Adrenal gland (tissue), 9 donors: ENCODE measurements at regions not wholly inside any gene's neighbourhood (a gene's known extent, or its start where the extent isn't known, plus 50 kb on each side); places are given as distances from the start of the nearest gene placed in this dataset.

Source experiments
- DNase-seq, 7 donors: peaks; one replicate each; pipeline ENCODE4 v3.0.0-alpha.2; 2019 to 2020
- H3K27ac ChIP-seq, 5 donors: fragments of 200-600 bp; sonication (generic) in 4 of 5; 1 replicate in 3 of 5; 2 replicates in 2 of 5; pipeline versions ENCODE4 v1.5.1 to v1.8.0; 2016 to 2020; ENCODE audit warnings: mild to moderate bottlenecking in 1 of 5
- H3K27me3 ChIP-seq: fragments of 200-600 bp; 2 replicates; pipeline ENCODE4 v1.8.0; 2021
- H3K36me3 ChIP-seq, 2 donors: fragments of 200-600 bp; replicated peaks in 1 of 2; 1 replicate in 1 of 2; 2 replicates in 1 of 2; pipeline versions ENCODE4 v1.5.1 to v1.8.0; 2018 to 2022
- H3K4me1 ChIP-seq, 2 donors: fragments of 200-600 bp; replicated peaks in 1 of 2; 1 replicate in 1 of 2; 2 replicates in 1 of 2; pipeline versions ENCODE4 v1.5.1 to v1.8.0; 2018 to 2021
- H3K4me3 ChIP-seq, 4 donors: fragments of 200-600 bp; sonication (generic) in 3 of 4; one replicate each; pipeline ENCODE4 v1.5.1; 2016 to 2018
- H3K9me3 ChIP-seq, 3 donors: fragments of 200-600 bp; sonication (generic) in 1 of 3; replicated peaks in 1 of 3; 1 replicate in 2 of 3; 2 replicates in 1 of 3; pipeline versions ENCODE4 v1.5.1 to v1.8.0; 2016 to 2021
- POLR2A ChIP-seq, 2 donors: fragments of 450-650 bp; IDR thresholded peaks; one replicate each; pipeline ENCODE4 v1.6.1; 2017; ENCODE audit warnings: antibody characterized with exemption in 2 of 2, mild to moderate bottlenecking in 2 of 2, moderate library complexity in 1 of 2
- WGBS, 4 donors: extraction: QIAGEN DNeasy Blood & Tissue Kit in 2 of 4; methylation state at CpG; one replicate each; pipeline versions ENCODE4 v1.1.5 to v1.1.7; 2013 to 2017; 5-methylcytosine and 5-hydroxymethylcytosine counted together
- intact Hi-C, 2 donors: fragments of 100-400 bp; cut with DNase I; formaldehyde crosslinking; loops; one replicate each; pipeline versions ENCODE4 v1.14.1 to v1.15.0; 2022 to 2023
- TF ChIP-seq, protein P1 (sequence below), 6 experiments: fragments of 450-650 bp in 4 of 6; fragments of 200-600 bp in 2 of 6; sonication (generic) in 1 of 6; IDR thresholded peaks; 1 replicate in 5 of 6; 2 replicates in 1 of 6; pipeline versions ENCODE4 v1.5.1 to v1.8.0; 2016 to 2021; ENCODE audit warnings: antibody characterized with exemption in 6 of 6, mild to moderate bottlenecking in 2 of 6, moderate library complexity in 1 of 6
- donor health status: healthy with polysubstance abuse.
- donor health status: Bipolar disorder and iron deficiency.
- donor health status: DM: yes; HTN: yes; CAD: no.
- donor health status: DM: no; HTN: no; CAD: no.
- donor health status: DM: no; HTN: no; CAD: no.

DNA sequence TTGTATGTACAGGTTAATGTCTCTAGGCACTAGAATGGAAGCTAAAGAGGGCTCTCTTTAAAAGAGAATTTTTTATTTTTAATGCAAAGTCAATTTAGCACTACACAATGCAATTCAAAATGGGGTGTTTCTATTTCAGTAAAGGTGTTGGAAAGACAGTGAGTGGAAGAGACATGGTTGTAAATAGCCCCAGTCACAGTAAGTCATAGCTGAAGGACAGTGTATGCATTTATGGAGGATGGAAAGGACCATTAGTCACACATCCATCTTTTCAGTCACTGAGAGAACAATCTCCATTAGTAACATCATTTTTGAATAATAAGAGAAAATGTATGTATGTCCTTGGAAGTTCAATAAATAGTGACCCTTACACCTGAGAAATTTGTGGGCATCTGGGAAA is 148.0 kb downstream of the PDHA2 start:
- no peaks in the 10 kb centered on the region for H3K4me1 ChIP-seq
- TF ChIP-seq POLR2A (IDR thresholded peaks at IDR 0.05): no peak
- TF ChIP-seq, protein P1, sequence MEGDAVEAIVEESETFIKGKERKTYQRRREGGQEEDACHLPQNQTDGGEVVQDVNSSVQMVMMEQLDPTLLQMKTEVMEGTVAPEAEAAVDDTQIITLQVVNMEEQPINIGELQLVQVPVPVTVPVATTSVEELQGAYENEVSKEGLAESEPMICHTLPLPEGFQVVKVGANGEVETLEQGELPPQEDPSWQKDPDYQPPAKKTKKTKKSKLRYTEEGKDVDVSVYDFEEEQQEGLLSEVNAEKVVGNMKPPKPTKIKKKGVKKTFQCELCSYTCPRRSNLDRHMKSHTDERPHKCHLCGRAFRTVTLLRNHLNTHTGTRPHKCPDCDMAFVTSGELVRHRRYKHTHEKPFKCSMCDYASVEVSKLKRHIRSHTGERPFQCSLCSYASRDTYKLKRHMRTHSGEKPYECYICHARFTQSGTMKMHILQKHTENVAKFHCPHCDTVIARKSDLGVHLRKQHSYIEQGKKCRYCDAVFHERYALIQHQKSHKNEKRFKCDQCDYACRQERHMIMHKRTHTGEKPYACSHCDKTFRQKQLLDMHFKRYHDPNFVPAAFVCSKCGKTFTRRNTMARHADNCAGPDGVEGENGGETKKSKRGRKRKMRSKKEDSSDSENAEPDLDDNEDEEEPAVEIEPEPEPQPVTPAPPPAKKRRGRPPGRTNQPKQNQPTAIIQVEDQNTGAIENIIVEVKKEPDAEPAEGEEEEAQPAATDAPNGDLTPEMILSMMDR (IDR thresholded peaks at IDR 0.05): no peak
- intact Hi-C loops: no loop called here
- no peak for DNase-seq
- H3K9me3 ChIP-seq: no peaks in the 10 kb centered on the region
- no peak overlapping the region for H3K4me3 ChIP-seq
- no peaks in the 10 kb centered on the region for H3K36me3 ChIP-seq
- no peak overlapping the region for H3K27ac ChIP-seq
- no peaks in the 10 kb centered on the region for H3K27me3 ChIP-seq

DNA sequence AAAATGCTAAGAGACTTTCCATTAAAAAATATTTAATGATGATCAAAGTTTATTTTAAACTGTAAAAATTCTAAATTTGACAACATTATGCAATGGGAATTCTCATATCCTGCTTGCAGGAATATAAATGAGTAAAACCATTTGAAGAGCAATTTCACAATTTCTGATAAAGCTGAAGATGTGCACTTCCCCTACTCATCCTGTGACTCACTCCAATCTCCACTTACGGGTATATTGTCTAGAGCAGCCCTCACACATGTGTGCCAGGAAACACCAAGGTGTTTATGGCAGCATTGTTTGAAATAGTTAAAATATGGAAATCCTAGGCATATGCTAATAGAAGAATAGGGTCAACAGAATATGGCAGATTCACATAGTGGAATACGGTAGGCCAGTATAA is 158.4 kb downstream of the PDHA2 start:
- DNase-seq: no peak
- 63 to 72% (median 68%) methylated on average over 2 of the region's 2 CpGs for WGBS, 4 donors
- Histone ChIP-seq H3K4me1 (no peaks in the 10 kb centered on the region), H3K9me3 (no peaks in the 10 kb centered on the region), H3K27me3 (no peaks in the 10 kb centered on the region), H3K27ac (no peak overlapping the region), H3K36me3 (no peaks in the 10 kb centered on the region), H3K4me3 (no peak overlapping the region)
- no peak for TF ChIP-seq POLR2A (IDR thresholded peaks at IDR 0.05)
- TF ChIP-seq, protein P1 (IDR thresholded peaks at IDR 0.05): no peak
- intact Hi-C loops: no loop called here

DNA sequence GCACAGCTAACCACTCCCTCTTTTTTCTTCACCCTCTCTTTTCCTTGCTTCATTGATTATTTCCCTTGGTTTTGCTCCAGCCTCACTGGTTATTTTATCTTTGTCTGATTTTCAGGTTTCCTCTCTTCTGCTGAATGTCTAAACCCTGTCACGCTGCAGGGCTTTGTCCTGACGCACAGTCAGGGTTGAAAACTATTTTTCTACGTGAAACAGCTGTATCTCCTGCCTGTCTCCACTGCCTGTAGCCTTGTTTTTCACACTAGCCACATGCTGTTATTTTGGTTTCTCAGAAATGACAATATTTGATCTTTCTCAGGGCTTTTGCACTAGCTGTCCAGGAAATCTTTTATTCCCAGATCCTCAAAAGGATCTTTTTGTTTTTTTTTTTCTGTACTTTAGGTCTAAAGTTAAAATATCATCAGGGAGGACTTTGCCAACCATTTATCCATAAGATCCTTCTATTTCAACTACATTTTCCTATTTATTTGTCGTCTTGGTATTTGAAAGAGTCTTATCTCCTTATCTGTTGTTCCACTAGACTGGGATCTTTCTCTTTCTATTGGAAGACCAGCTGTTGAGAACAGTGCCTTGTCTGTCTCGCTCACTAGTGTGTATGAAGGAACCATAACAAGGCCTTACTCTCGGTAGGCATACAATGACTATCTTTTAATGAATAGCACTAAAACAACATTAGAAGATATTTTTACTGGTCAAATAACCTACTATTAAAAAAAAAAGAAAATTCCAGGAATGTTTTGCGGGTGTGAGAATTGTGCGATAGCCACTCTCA is 164.3 kb downstream of the PDHA2 start:
- intact Hi-C loops: no loop called here
- no peaks in the 10 kb centered on the region for H3K36me3 ChIP-seq
- TF ChIP-seq, protein P1 (IDR thresholded peaks at IDR 0.05): no peak
- TF ChIP-seq POLR2A (IDR thresholded peaks at IDR 0.05): no peak
- no peak overlapping the region for H3K27ac ChIP-seq
- 76 to 86% (median 82%) methylated on average over 7 to 8 of the region's 8 CpGs for WGBS, 4 donors
- no peak overlapping the region for H3K4me3 ChIP-seq
- no peaks in the 10 kb centered on the region for H3K4me1 ChIP-seq
- no peaks in the 10 kb centered on the region for H3K27me3 ChIP-seq
- H3K9me3 ChIP-seq: no peaks in the 10 kb centered on the region
- no peak for DNase-seq

DNA sequence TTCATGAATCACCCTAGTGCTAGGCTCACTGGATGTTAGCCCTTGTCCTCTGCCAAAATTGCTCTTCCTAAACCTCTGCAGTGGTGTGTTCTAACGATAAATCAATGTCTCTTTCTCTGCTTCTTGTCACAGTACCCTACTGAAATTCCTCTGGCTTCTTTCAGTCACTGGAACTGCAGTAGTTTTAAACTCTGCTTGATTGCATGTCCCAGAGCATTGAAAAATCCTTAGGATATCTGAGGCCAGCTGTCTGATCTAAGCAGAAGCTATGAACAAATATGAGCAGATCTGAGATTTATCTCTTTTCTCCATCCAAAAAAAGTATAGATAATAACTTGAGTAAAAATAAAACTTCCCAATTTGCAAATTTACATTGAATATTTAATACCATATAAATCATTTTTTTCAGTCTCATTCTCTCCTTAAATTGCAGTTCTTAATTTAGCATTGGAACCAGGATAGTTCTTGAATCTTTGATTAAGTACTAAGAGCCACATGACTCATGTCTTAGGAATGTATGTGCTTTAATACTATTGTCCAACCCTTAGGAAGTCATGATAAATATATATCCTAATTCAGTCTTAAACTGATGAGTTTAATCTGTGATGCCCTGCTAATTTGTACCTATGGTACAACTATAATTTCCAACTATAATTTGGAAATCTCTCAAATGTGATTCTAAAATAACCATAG is 169.7 kb downstream of the PDHA2 start:
- H3K27me3 ChIP-seq: no peaks in the 10 kb centered on the region
- H3K27ac ChIP-seq: no peak overlapping the region
- H3K4me3 ChIP-seq: no peak overlapping the region
- intact Hi-C loops: no loop called here
- WGBS, 4 donors: 36 to 64% (median 55%) methylated on average over 1 of the region's 1 CpG
- H3K36me3 ChIP-seq: no peaks in the 10 kb centered on the region
- H3K4me1 ChIP-seq: no peaks in the 10 kb centered on the region
- DNase-seq: no peak
- TF ChIP-seq, protein P1 (IDR thresholded peaks at IDR 0.05): no peak
- TF ChIP-seq POLR2A (IDR thresholded peaks at IDR 0.05): no peak
- no peaks in the 10 kb centered on the region for H3K9me3 ChIP-seq
